Astrocyte of the spinal cord (primary cell): ENCODE measurements at regions not wholly inside any gene's neighbourhood (a gene's known extent, or its start where the extent isn't known, plus 50 kb on each side); places are given as distances from the start of the nearest gene placed in this dataset.

Experiments used
- DNase-seq: peaks from one replicate; pipeline ENCODE4 v3.0.0; 2011; ENCODE audit warnings: low read depth, low spot score
- H3K4me3 ChIP-seq: 2 replicates; pipeline ENCODE4 v1.5.1; 2011; ENCODE audit warnings: low read depth, mild to moderate bottlenecking, low read length, moderate library complexity
- CTCF ChIP-seq: IDR thresholded peaks from 2 replicates; pipeline ENCODE4 v1.5.1; 2012; ENCODE audit warnings: low read depth, mild to moderate bottlenecking, low read length, inconsistent platforms
- in situ Hi-C: cut with HindIII; loops from 2 replicates; pipeline ENCODE4 v1.10.0; 2017; ENCODE audit warnings: low sequenced_read_pairs

DNA sequence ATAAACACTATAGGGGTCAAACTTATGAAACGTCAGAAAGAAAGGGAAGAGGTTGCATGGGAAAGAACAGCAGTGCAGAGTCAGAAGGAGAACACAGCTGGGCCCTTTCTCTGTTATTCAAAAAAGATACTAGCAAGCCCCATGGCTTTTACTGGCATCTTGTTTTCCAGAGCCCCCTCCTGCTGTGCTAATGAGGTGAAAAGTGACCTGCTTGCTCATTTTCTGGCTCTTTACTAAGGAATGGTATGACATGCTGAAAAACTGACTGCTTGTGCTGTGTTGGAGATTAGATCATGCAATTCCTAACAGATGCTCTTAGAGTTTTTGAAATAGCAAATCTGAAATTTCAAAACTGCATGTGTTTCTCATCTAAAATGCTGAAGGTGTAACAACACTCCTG lies 541.6 kb upstream of the ALCAM start:
- in situ Hi-C loops, result no loop called here
- no peak for TF ChIP-seq CTCF
- H3K4me3 ChIP-seq, result no peak overlapping the region
- peak; percentile 84 for DNase-seq

GRCh38 chr3:104831071-104831470 lies 535.6 kb upstream of the ALCAM start:
- DNase-seq, result no peak
- no peak overlapping the region for H3K4me3 ChIP-seq
- in situ Hi-C loops, result no loop called here
- no peak for TF ChIP-seq CTCF

DNA sequence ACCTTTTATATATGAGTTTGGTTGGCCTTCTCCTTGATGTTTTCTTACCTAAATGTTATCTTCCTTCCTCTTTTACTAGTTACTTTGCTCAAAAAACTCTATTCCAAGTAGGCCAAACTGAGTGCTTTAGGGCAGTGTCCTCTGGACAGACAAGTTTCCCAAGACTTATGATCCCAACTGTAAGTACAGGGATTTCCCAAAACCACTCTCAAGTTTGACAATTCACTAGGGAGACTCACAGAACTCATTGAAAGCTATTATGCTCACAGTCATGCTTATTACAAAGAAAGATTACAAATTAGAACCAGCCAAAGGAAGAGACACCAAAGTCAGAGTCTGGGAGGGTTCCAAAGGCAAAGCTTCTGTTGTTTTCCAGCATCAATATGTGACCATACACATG lies 534.2 kb upstream of the ALCAM start:
- DNase-seq, result no peak
- no peak for TF ChIP-seq CTCF
- in situ Hi-C loops, result no loop called here
- H3K4me3 ChIP-seq, result no peak overlapping the region

DNA sequence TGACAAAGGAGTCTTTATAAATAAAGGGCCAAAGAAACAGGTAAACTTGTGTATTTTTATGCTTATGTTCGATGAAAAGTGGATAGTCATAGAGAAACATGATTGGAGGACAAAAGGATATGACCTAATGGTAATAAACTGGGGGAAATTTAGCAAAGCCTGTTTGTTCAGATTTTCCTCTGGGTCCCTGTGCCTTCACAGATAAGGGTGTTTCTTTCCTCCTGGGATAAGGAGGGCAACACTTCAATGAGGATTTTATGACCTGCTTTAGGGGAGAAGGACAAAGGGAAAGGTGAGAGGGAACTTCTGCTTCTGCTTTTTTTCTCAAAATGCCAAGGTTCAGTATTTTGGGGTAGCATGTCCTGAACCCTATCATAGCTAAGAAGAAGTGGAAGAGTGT lies 531.3 kb upstream of the ALCAM start:
- DNase-seq, result no peak
- in situ Hi-C loops, result no loop called here
- no peak for TF ChIP-seq CTCF
- H3K4me3 ChIP-seq, result no peak overlapping the region

- no peak for TF ChIP-seq CTCF
- peak; percentile 69 for DNase-seq
- in situ Hi-C loops, result no loop called here
- H3K4me3 ChIP-seq, result no peak overlapping the region
Observed at GRCh38 chr3:104846270-104846669, 520.4 kb upstream of the ALCAM start.

DNA sequence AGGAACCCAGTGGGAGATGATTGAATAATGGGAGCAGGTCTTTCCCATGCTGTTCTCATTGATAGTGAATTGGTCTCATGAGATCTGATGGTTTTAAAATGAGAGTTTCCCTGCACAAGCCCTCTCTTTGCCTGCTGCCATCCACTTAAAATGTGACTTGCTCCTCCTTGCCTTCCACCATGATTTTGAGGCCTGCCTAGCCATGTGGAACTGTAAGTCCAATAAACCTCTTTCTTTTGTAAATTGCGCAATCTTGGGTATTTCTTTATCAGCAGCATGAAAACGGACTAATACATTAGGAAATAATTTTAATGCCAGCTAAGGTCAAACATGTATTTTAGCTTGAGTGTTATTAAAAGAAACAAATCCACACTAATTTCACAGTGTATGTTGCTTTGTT lies 517.6 kb upstream of the ALCAM start:
- in situ Hi-C loops, result no loop called here
- no peak for DNase-seq
- H3K4me3 ChIP-seq, result no peak overlapping the region
- TF ChIP-seq CTCF, result no peak

DNA sequence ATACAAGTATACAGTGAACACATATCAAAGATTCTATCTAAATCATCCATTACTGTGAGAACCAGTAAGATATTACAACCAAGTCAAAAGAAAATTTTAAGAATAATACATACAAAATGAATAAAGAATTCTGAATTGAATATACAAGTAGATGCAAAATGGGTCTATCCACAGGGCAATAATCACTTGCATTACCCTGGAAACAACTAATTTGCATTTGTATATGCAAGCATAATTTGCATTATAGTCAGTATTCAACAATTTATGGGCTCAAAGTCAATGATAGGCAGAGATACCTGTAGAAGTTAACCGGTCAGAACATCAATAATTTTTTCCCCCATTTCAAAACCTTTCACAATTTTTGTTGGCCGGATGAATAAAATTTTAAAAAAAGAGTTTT lies 512.2 kb upstream of the ALCAM start:
- DNase-seq, result no peak
- H3K4me3 ChIP-seq, result no peak overlapping the region
- in situ Hi-C loops, result no loop called here
- no peak for TF ChIP-seq CTCF
